OCI-M1 (cell line): ENCODE measurements at regions not wholly inside any gene's neighbourhood (a gene's known extent, or its start where the extent isn't known, plus 50 kb on each side); places are given as distances from the start of the nearest gene placed in this dataset.

Experiments
- DNase-seq: peaks from one replicate; lab custom pipeline; 2025; lab: John Stamatoyannopoulos, UW

- no peak for DNase-seq
Measured at GRCh38 chr1:209430107-209430506, 153.4 kb upstream of the CAMK1G start.

- DNase-seq = no peak
Measured at GRCh38 chr1:209430821-209431259, 152.7 kb upstream of the CAMK1G start.

GRCh38 chr1:209431402-209431801 lies 152.1 kb upstream of the CAMK1G start:
- no peak for DNase-seq

GRCh38 chr1:209431813-209432442 lies 151.6 kb upstream of the CAMK1G start:
- DNase-seq = no peak

GRCh38 chr1:209432443-209432825 lies 151.1 kb upstream of the CAMK1G start:
- DNase-seq = no peak

GRCh38 chr1:209433649-209434031 lies 149.9 kb upstream of the CAMK1G start:
- DNase-seq = no peak

GRCh38 chr1:209434066-209434465 lies 149.4 kb upstream of the CAMK1G start:
- DNase-seq = no peak

GRCh38 chr1:209434631-209435217 lies 148.8 kb upstream of the CAMK1G start:
- DNase-seq = no peak

GRCh38 chr1:209435654-209436566 lies 147.6 kb upstream of the CAMK1G start:
- peak; percentile 74 for DNase-seq

- no peak for DNase-seq
Measured at GRCh38 chr1:209439828-209440227, 143.7 kb upstream of the CAMK1G start.

- DNase-seq = no peak
Measured at GRCh38 chr1:209443361-209443931, 140.1 kb upstream of the CAMK1G start.

- DNase-seq = no peak
Measured at GRCh38 chr1:209443975-209444651, 139.4 kb upstream of the CAMK1G start.

GRCh38 chr1:209444961-209445360 lies 138.6 kb upstream of the CAMK1G start:
- no peak for DNase-seq

- no peak for DNase-seq
Measured at GRCh38 chr1:209445576-209445975, 137.9 kb upstream of the CAMK1G start.

- no peak for DNase-seq
Measured at GRCh38 chr1:209446356-209446755, 137.2 kb upstream of the CAMK1G start.

- no peak for DNase-seq
Measured at GRCh38 chr1:209454340-209454994, 129.0 kb upstream of the CAMK1G start.

- no peak for DNase-seq
Measured at GRCh38 chr1:209455145-209455544, 128.4 kb upstream of the CAMK1G start.

- DNase-seq = no peak
Measured at GRCh38 chr1:209455661-209456358, 127.7 kb upstream of the CAMK1G start.

GRCh38 chr1:209456878-209457277 lies 126.6 kb upstream of the CAMK1G start:
- DNase-seq = no peak

GRCh38 chr1:209457401-209458125 lies 126.0 kb upstream of the CAMK1G start:
- DNase-seq = no peak
